ENCODE measurements at regions not wholly inside any gene's neighbourhood (a gene's known extent, or its start where the extent isn't known, plus 50 kb on each side); places are given as distances from the start of the nearest gene placed in this dataset.
A peak's percentile ranks its signal among the peaks of the same experiment; 100 is the strongest.
"Not testable (repeated sequence)": the region's sequence is repeated elsewhere in the genome, so short reads cannot be mapped to it uniquely, and the experiment has no call there.

- DNase-seq: no peak
- no peak for TF ChIP-seq CTCF (IDR thresholded peaks at IDR 0.05)
- Mint-ChIP-seq H3K27me3 (ENCODE audit: insufficient read depth) (peaks cover 2% of the 10 kb centered on the region; the same call in 1 of the 2 replicates), H3K4me3 (no peak overlapping the region), H3K4me1 (ENCODE audit: low read depth) (no peaks in the 10 kb centered on the region; the same call in 1 of the 2 replicates), H3K9me3 (no peaks in the 10 kb centered on the region), H3K36me3 (ENCODE audit: low read depth) (no peaks in the 10 kb centered on the region), H3K27ac (no peak overlapping the region)
Observed at GRCh38 chr4:107359208-107359607, 323.1 kb upstream of the DKK2 start.

GRCh38 chr4:107354304-107354703 lies 318.2 kb upstream of the DKK2 start:
- peak; percentile 57 for TF ChIP-seq CTCF (IDR thresholded peaks at IDR 0.05)
- H3K36me3 Mint-ChIP-seq (ENCODE audit: low read depth); H3K4me3 Mint-ChIP-seq; H3K9me3 Mint-ChIP-seq; DNase-seq; H3K27ac Mint-ChIP-seq; H3K27me3 Mint-ChIP-seq (ENCODE audit: insufficient read depth): not testable (repeated sequence)
- peaks cover 26% of the 10 kb centered on the region for H3K4me1 Mint-ChIP-seq (ENCODE audit: low read depth)

GRCh38 chr4:107351196-107351595 lies 315.1 kb upstream of the DKK2 start:
- Mint-ChIP-seq H3K4me3 (no peak overlapping the region), H3K36me3 (ENCODE audit: low read depth) (peaks cover 6% of the 10 kb centered on the region), H3K9me3 (peaks cover 5% of the 10 kb centered on the region; the same call in 1 of the 2 replicates), H3K4me1 (ENCODE audit: low read depth) (peaks cover 43% of the 10 kb centered on the region), H3K27ac (no peak overlapping the region), H3K27me3 (ENCODE audit: insufficient read depth) (peaks cover 1% of the 10 kb centered on the region; the same call in 1 of the 2 replicates)
- no peak for DNase-seq
- TF ChIP-seq CTCF (IDR thresholded peaks at IDR 0.05): no peak

- peak overlapping the region; percentile 35 for H3K4me3 Mint-ChIP-seq
- H3K27me3 Mint-ChIP-seq (ENCODE audit: insufficient read depth): peaks cover 1% of the 10 kb centered on the region
- H3K9me3 Mint-ChIP-seq: peaks cover 5% of the 10 kb centered on the region; the same call in 1 of the 2 replicates
- no peak for DNase-seq
- peaks cover 6% of the 10 kb centered on the region for H3K36me3 Mint-ChIP-seq (ENCODE audit: low read depth)
- TF ChIP-seq CTCF (IDR thresholded peaks at IDR 0.05): no peak
- H3K4me1 Mint-ChIP-seq (ENCODE audit: low read depth): peaks cover 43% of the 10 kb centered on the region
- H3K27ac Mint-ChIP-seq: peak overlapping the region; percentile 42
Observed at GRCh38 chr4:107349732-107350131, 313.6 kb upstream of the DKK2 start.

GRCh38 chr4:107349266-107349665 lies 313.2 kb upstream of the DKK2 start:
- peaks cover 1% of the 10 kb centered on the region for H3K27me3 Mint-ChIP-seq (ENCODE audit: insufficient read depth)
- peaks cover 5% of the 10 kb centered on the region; the same call in 1 of the 2 replicates for H3K9me3 Mint-ChIP-seq
- peak overlapping the region; percentile 27 for H3K4me3 Mint-ChIP-seq
- DNase-seq: peak; percentile 44
- peaks cover 43% of the 10 kb centered on the region for H3K4me1 Mint-ChIP-seq (ENCODE audit: low read depth)
- peak overlapping the region; percentile 42 for H3K27ac Mint-ChIP-seq
- peaks cover 6% of the 10 kb centered on the region for H3K36me3 Mint-ChIP-seq (ENCODE audit: low read depth)
- TF ChIP-seq CTCF (IDR thresholded peaks at IDR 0.05): no peak
